MM.1S (cell line): ENCODE measurements at regions not wholly inside any gene's neighbourhood (a gene's known extent, or its start where the extent isn't known, plus 50 kb on each side); places are given as distances from the start of the nearest gene placed in this dataset.

Experiments used
- EZH2 ChIP-seq: fragments of 300-600 bp; sonication (generic); optimal IDR thresholded peaks from 2 replicates; pipeline ENCODE3; 2017; ENCODE audit warnings: low read depth, mild to moderate bottlenecking, antibody characterized with exemption, low read length, mixed read lengths
- TF ChIP-seq, protein P1 (sequence below): fragments of 300-600 bp; sonication (generic); IDR thresholded peaks from 2 replicates; pipeline ENCODE4 v1.5.1; 2016; ENCODE audit warnings: antibody characterized with exemption, low read length, mixed read lengths

DNA sequence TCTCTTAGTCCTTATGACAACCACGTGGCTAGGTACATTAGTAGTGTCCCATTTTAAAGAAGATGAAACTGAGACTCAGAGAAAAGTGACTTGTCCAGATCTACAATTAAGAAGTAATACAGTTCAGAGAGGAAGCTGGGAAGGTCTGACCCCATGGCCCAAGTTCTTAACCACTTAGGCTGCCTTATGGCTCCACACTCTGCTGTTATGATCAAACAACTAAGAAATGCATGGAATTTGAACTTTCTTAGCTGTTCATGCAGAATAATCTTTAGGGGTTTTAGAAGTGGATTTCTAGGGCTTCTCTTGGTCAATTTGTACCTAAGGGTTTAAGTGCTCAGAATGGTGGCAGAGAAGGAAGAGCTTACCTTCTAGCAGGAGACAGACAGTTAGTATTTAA, 128.0 kb upstream of the MSX2 start:
- TF ChIP-seq, protein P1, sequence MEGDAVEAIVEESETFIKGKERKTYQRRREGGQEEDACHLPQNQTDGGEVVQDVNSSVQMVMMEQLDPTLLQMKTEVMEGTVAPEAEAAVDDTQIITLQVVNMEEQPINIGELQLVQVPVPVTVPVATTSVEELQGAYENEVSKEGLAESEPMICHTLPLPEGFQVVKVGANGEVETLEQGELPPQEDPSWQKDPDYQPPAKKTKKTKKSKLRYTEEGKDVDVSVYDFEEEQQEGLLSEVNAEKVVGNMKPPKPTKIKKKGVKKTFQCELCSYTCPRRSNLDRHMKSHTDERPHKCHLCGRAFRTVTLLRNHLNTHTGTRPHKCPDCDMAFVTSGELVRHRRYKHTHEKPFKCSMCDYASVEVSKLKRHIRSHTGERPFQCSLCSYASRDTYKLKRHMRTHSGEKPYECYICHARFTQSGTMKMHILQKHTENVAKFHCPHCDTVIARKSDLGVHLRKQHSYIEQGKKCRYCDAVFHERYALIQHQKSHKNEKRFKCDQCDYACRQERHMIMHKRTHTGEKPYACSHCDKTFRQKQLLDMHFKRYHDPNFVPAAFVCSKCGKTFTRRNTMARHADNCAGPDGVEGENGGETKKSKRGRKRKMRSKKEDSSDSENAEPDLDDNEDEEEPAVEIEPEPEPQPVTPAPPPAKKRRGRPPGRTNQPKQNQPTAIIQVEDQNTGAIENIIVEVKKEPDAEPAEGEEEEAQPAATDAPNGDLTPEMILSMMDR, result no peak
- no peak for TF ChIP-seq EZH2
